Heart left ventricle (tissue), 16 donors: ENCODE measurements at regions not wholly inside any gene's neighbourhood (a gene's known extent, or its start where the extent isn't known, plus 50 kb on each side); places are given as distances from the start of the nearest gene placed in this dataset.

ENCODE experiments used
- ATAC-seq, 4 donors: fragments of 200-7000 bp; cut with Tn5 transposase; one replicate each; pipeline ENCODE4 v1.9.1; 2020 to 2022; ENCODE audit warnings: moderate library complexity in 4 of 4, mild to moderate bottlenecking in 3 of 4, moderate number of reproducible peaks in 1 of 4
- DNase-seq, 5 donors: peaks; one replicate each; pipeline ENCODE4 v3.0.0-alpha.2; 2020
- H3K27ac ChIP-seq, 12 donors: fragments of 200-600 bp; sonication (generic) in 4 of 12; one replicate each; pipeline versions ENCODE4 v1.5.0 to v1.8.0; 2016 to 2022; ENCODE audit warnings: mild to moderate bottlenecking in 2 of 12
- H3K27me3 ChIP-seq, 9 donors: fragments of 200-600 bp; sonication (generic) in 2 of 9; one replicate each; pipeline versions ENCODE4 v1.5.1 to v1.8.0; 2016 to 2022; ENCODE audit warnings: mild to moderate bottlenecking in 3 of 9
- H3K36me3 ChIP-seq, 9 donors: fragments of 200-600 bp; sonication (generic) in 2 of 9; one replicate each; pipeline versions ENCODE4 v1.5.0 to v1.8.0; 2018 to 2022; ENCODE audit warnings: mild to moderate bottlenecking in 2 of 9
- H3K4me1 ChIP-seq, 12 donors: fragments of 200-600 bp; sonication (generic) in 4 of 12; one replicate each; pipeline versions ENCODE4 v1.5.0 to v1.8.0; 2016 to 2022; ENCODE audit warnings: mild to moderate bottlenecking in 3 of 12
- H3K4me3 ChIP-seq, 12 donors: fragments of 200-600 bp; sonication (generic) in 4 of 12; one replicate each; pipeline versions ENCODE4 v1.5.0 to v1.8.0; 2017 to 2022; ENCODE audit warnings: mild to moderate bottlenecking in 9 of 12, moderate library complexity in 4 of 12
- H3K9me3 ChIP-seq, 12 donors: fragments of 200-600 bp; sonication (generic) in 4 of 12; one replicate each; pipeline versions ENCODE4 v1.5.0 to v1.8.0; 2016 to 2022; ENCODE audit warnings: mild to moderate bottlenecking in 1 of 12
- CTCF ChIP-seq, 12 donors: fragments of 200-600 bp; sonication (generic) in 4 of 12; IDR thresholded peaks; one replicate each; pipeline versions ENCODE4 v1.5.0 to v1.8.0; 2018 to 2022; ENCODE audit warnings: antibody characterized with exemption in 12 of 12, mild to moderate bottlenecking in 5 of 12
- POLR2A ChIP-seq, 2 donors: fragments of 450-650 bp; IDR thresholded peaks; one replicate each; pipeline ENCODE4 v1.6.1; 2017; ENCODE audit warnings: antibody characterized with exemption in 2 of 2, mild to moderate bottlenecking in 2 of 2, moderate library complexity in 2 of 2
- WGBS, 4 donors: extraction: QIAGEN DNeasy Blood & Tissue Kit in 2 of 4; methylation state at CpG; one replicate each; pipeline versions ENCODE4 v1.1.5 to v1.1.7; 2013 to 2018; 5-methylcytosine and 5-hydroxymethylcytosine counted together
- intact Hi-C, 10 donors: fragments of 100-400 bp; cut with DNase I; formaldehyde crosslinking; loops; one replicate each; pipeline versions ENCODE4 v1.11.1 to v1.14.2; 2022
- donor health status: ischemic (EF 13 %, LVEDD 7.1; RV severe dilation, severe dysfunction).
- donor health status: healthy with polysubstance abuse.
- donor health status: DM: no; HTN: yes; CAD: no.
- donor health status: DM: no; HTN: no; CAD: no.
- donor health status: ischemic (EF 25% LVEDD 6.9; RV normal size, moderate dysfunction).
- donor health status: ischemic (EF 25% LVEDD 5.7; RV mildly dilated, moderate dysfunction).
- donor health status: healthy.
- donor health status: DM: yes; HTN: yes; CAD: no.
- donor health status: ischemic (EF 35%, LVEDD 5.7; RV mildly dilated, moderate dysfunction).
- donor health status: nonischemic (EF 11% LVEDD 7.7; RV severe dilation, severe dysfunction).
- donor health status: DM: yes; HTN: yes; CAD: no.
- donor health status: PGD.
- donor health status: ischemic (EF 29% LVEDD 5.4; RV normal size, mild dysfunction).
- donor health status: nonischemic (EF 23%, LVEDD 6.1; RV moderate dilation, normal function).

GRCh38 chr18:45119876-45120275 lies 439.2 kb downstream of the SETBP1 start:
- intact Hi-C loops = no loop called here
- Histone ChIP-seq H3K36me3 (no peaks in the 10 kb centered on the region), H3K4me1 (no peaks in the 10 kb centered on the region), H3K4me3 (no peak overlapping the region), H3K9me3 (no peaks in the 10 kb centered on the region), H3K27ac (no peak overlapping the region), H3K27me3 (no peaks in the 10 kb centered on the region)
- WGBS, 4 donors = 42 to 59% (median 57%) methylated on average over 3 of the region's 3 CpGs
- ATAC-seq (no peak), DNase-seq (no peak)
- no peak for TF ChIP-seq POLR2A (IDR thresholded peaks at IDR 0.05)
- TF ChIP-seq CTCF (IDR thresholded peaks at IDR 0.05) = no peak

GRCh38 chr18:45121146-45121545 lies 440.5 kb downstream of the SETBP1 start:
- no peaks in the 10 kb centered on the region for H3K27me3 ChIP-seq
- no peak for TF ChIP-seq CTCF (IDR thresholded peaks at IDR 0.05)
- no peak for TF ChIP-seq POLR2A (IDR thresholded peaks at IDR 0.05)
- H3K27ac ChIP-seq = no peak overlapping the region
- intact Hi-C loops = no loop called here
- no peak overlapping the region for H3K4me3 ChIP-seq
- ATAC-seq (no peak), DNase-seq (no peak)
- H3K9me3 ChIP-seq = no peaks in the 10 kb centered on the region
- WGBS, 4 donors = 88 to 94% (median 92%) methylated on average over 1 of the region's 1 CpG
- H3K4me1 ChIP-seq = no peaks in the 10 kb centered on the region
- no peaks in the 10 kb centered on the region for H3K36me3 ChIP-seq

- no peak for DNase-seq
- Histone ChIP-seq H3K36me3 (no peaks in the 10 kb centered on the region), H3K9me3 (no peaks in the 10 kb centered on the region), H3K27ac (no peak overlapping the region), H3K27me3 (no peaks in the 10 kb centered on the region), H3K4me3 (no peak overlapping the region), H3K4me1 (peaks cover 0 to 9% (median 0%) of the 10 kb centered on the region in 12 donors)
- TF ChIP-seq CTCF (IDR thresholded peaks at IDR 0.05) = no peak
- no peak for TF ChIP-seq POLR2A (IDR thresholded peaks at IDR 0.05)
- 92 to 98% (median 95%) methylated on average over 1 of the region's 1 CpG for WGBS, 4 donors
- intact Hi-C loops = no loop called here
- no peak for ATAC-seq
These were observed 441.8 kb downstream of the SETBP1 start for GRCh38 chr18:45122506-45122905.

GRCh38 chr18:45127405-45127804 lies 446.7 kb downstream of the SETBP1 start:
- Histone ChIP-seq H3K4me1 (peaks cover 0 to 9% (median 0%) of the 10 kb centered on the region in 12 donors), H3K4me3 (no peak overlapping the region), H3K36me3 (no peaks in the 10 kb centered on the region), H3K9me3 (no peaks in the 10 kb centered on the region), H3K27ac (no peak overlapping the region), H3K27me3 (no peaks in the 10 kb centered on the region)
- intact Hi-C loops = no loop called here
- ATAC-seq = no peak
- TF ChIP-seq POLR2A (IDR thresholded peaks at IDR 0.05) (no peak), CTCF (IDR thresholded peaks at IDR 0.05) (no peak)
- no peak for DNase-seq
